ENCODE measurements at regions not wholly inside any gene's neighbourhood (a gene's known extent, or its start where the extent isn't known, plus 50 kb on each side); places are given as distances from the start of the nearest gene placed in this dataset.
"Not testable (repeated sequence)": the region's sequence is repeated elsewhere in the genome, so short reads cannot be mapped to it uniquely, and the experiment has no call there.

DNA sequence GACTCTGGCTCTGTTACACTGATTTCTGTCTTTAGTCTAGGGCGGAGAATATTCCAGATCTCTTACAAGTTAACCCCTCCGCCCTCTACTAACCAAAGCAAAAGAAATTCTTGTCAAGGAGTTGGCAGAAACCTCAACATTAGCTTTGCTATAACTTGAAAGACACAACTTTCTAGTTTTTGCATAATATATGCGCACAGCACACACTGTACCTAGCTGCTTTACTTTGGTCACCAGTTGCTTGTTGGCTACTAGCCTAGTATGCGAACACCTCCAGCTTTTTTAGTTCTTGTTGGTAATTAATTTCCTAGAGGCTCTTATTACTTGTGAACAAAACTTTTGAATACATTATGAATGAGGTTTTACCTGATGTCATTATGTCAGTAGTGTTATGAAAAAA is 348.8 kb upstream of the C2CD4B start:
- no peak for DNase-seq (ENCODE audit: low read depth, low spot score)
- no peaks in the 10 kb centered on the region for H3K36me3 ChIP-seq (ENCODE audit: control insufficient read depth, insufficient read depth, low read length)
- no peaks in the 10 kb centered on the region; the same call in 1 of the 2 replicates for H3K4me1 ChIP-seq (ENCODE audit: control insufficient read depth, insufficient read depth, low read length)
- H3K4me3 ChIP-seq (ENCODE audit: low read length), result no peak overlapping the region
- H3K27ac ChIP-seq (ENCODE audit: low read length), result no peak overlapping the region
- WGBS (ENCODE audit: insufficient coverage, insufficient read length), result no CpG with 5 or more reads among the region's 4 CpGs
- H3K27me3 ChIP-seq (ENCODE audit: control insufficient read depth, insufficient read depth, low read length), result no peaks in the 10 kb centered on the region
- no peaks in the 10 kb centered on the region for H3K9me3 ChIP-seq (ENCODE audit: control insufficient read depth, insufficient read depth, low read length)

GRCh38 chr15:62515696-62516395 is 350.8 kb upstream of the C2CD4B start:
- Histone ChIP-seq H3K4me3 (ENCODE audit: low read length) (no peak overlapping the region), H3K4me1 (ENCODE audit: control insufficient read depth, insufficient read depth, low read length) (peaks cover under 1% of the 10 kb centered on the region), H3K9me3 (ENCODE audit: control insufficient read depth, insufficient read depth, low read length) (no peaks in the 10 kb centered on the region), H3K27ac (ENCODE audit: low read length) (no peak overlapping the region), H3K36me3 (ENCODE audit: control insufficient read depth, insufficient read depth, low read length) (no peaks in the 10 kb centered on the region), H3K27me3 (ENCODE audit: control insufficient read depth, insufficient read depth, low read length) (no peaks in the 10 kb centered on the region)
- no CpG with 5 or more reads among the region's 7 CpGs for WGBS (ENCODE audit: insufficient coverage, insufficient read length)
- DNase-seq (ENCODE audit: low read depth, low spot score), result no peak

DNA sequence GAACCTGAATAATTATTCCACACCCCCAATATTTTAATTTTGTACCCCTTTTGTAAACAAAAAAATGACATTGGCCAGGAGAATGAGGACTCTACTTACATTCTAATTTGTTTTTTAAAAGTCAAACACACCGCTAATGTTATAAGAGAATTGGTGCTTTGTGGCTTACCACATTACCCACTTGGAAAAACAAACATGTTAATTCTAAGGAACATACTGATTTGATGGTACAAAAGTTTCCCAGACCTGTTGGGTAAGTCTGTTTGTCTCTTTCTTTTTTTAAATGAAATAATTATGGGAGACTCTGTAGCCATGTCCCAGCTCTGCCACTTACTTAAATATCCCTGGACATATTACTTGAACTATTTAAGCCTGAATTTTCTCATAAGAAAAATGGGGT is 352.5 kb upstream of the C2CD4B start:
- DNase-seq (ENCODE audit: low read depth, low spot score), result no peak
- H3K4me3 ChIP-seq (ENCODE audit: low read length), result no peak overlapping the region
- H3K36me3 ChIP-seq (ENCODE audit: control insufficient read depth, insufficient read depth, low read length), result no peaks in the 10 kb centered on the region
- WGBS (ENCODE audit: insufficient coverage, insufficient read length), result no CpG with 5 or more reads among the region's 1 CpG
- no peaks in the 10 kb centered on the region for H3K27me3 ChIP-seq (ENCODE audit: control insufficient read depth, insufficient read depth, low read length)
- H3K9me3 ChIP-seq (ENCODE audit: control insufficient read depth, insufficient read depth, low read length), result no peaks in the 10 kb centered on the region
- no peak overlapping the region for H3K27ac ChIP-seq (ENCODE audit: low read length)
- peaks cover 3% of the 10 kb centered on the region for H3K4me1 ChIP-seq (ENCODE audit: control insufficient read depth, insufficient read depth, low read length)

DNA sequence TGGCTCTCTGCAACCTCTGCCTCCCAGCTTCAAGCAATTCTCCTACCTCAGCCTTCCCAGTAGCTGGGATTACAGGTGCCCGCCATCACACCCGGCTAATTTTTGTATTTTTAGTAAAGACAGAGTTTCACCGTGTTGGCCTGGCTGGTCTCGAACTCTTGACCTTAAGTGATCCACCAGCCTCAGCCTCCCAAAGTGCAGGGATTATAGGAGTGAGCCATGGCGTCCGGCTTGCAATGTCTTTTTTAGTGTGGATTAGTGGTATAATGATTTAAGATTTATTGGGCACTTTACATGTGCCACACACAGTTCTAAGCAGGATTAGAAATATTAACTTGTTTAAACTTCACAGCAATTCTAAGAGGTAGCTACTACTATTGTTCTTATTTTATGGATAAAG is 353.6 kb upstream of the C2CD4B start:
- not testable (repeated sequence) for H3K27me3 ChIP-seq (ENCODE audit: control insufficient read depth, insufficient read depth, low read length); DNase-seq (ENCODE audit: low read depth, low spot score); H3K9me3 ChIP-seq (ENCODE audit: control insufficient read depth, insufficient read depth, low read length); H3K4me1 ChIP-seq (ENCODE audit: control insufficient read depth, insufficient read depth, low read length); H3K4me3 ChIP-seq (ENCODE audit: low read length); H3K27ac ChIP-seq (ENCODE audit: low read length); H3K36me3 ChIP-seq (ENCODE audit: control insufficient read depth, insufficient read depth, low read length)
- no CpG with 5 or more reads among the region's 6 CpGs for WGBS (ENCODE audit: insufficient coverage, insufficient read length)

- Histone ChIP-seq H3K4me3 (ENCODE audit: low read length) (no peak overlapping the region), H3K36me3 (ENCODE audit: control insufficient read depth, insufficient read depth, low read length) (no peaks in the 10 kb centered on the region), H3K27ac (ENCODE audit: low read length) (no peak overlapping the region), H3K4me1 (ENCODE audit: control insufficient read depth, insufficient read depth, low read length) (peaks cover 3% of the 10 kb centered on the region; the same call in 1 of the 2 replicates), H3K27me3 (ENCODE audit: control insufficient read depth, insufficient read depth, low read length) (no peaks in the 10 kb centered on the region), H3K9me3 (ENCODE audit: control insufficient read depth, insufficient read depth, low read length) (no peaks in the 10 kb centered on the region)
- no CpG with 5 or more reads among the region's 4 CpGs for WGBS (ENCODE audit: insufficient coverage, insufficient read length)
- no peak for DNase-seq (ENCODE audit: low read depth, low spot score)
These were observed 354.8 kb upstream of the C2CD4B start for GRCh38 chr15:62519900-62520299.

- Histone ChIP-seq H3K4me1 (ENCODE audit: control insufficient read depth, insufficient read depth, low read length) (peaks cover 3% of the 10 kb centered on the region; the same call in 1 of the 2 replicates), H3K9me3 (ENCODE audit: control insufficient read depth, insufficient read depth, low read length) (no peaks in the 10 kb centered on the region), H3K4me3 (ENCODE audit: low read length) (no peak overlapping the region), H3K36me3 (ENCODE audit: control insufficient read depth, insufficient read depth, low read length) (no peaks in the 10 kb centered on the region), H3K27ac (ENCODE audit: low read length) (no peak overlapping the region), H3K27me3 (ENCODE audit: control insufficient read depth, insufficient read depth, low read length) (no peaks in the 10 kb centered on the region)
- DNase-seq (ENCODE audit: low read depth, low spot score), result no peak
- no CpG with 5 or more reads among the region's 2 CpGs for WGBS (ENCODE audit: insufficient coverage, insufficient read length)
These were observed 355.8 kb upstream of the C2CD4B start for GRCh38 chr15:62520887-62521286.

DNA sequence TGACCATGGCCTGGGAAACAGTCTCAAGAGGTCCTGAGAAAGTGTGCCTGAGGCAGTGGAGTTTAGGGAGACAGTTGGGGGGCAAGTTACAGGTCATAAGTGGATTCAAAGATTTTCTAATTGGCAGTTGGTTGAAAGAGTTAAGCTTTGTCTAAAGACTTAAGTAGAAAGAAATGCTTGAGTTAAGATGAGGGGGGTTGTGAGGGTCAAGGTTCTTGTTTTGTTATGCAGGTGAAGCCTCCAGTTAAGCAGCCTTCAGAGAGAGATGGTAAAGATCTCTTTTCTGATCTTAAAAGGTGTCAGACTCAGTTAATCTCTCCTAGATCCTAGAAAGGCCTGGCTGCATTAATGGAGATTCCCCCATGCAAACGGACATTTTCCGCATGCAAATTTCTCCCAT is 356.3 kb upstream of the C2CD4B start:
- no peak for DNase-seq (ENCODE audit: low read depth, low spot score)
- Histone ChIP-seq H3K27ac (ENCODE audit: low read length) (no peak overlapping the region), H3K36me3 (ENCODE audit: control insufficient read depth, insufficient read depth, low read length) (no peaks in the 10 kb centered on the region), H3K4me1 (ENCODE audit: control insufficient read depth, insufficient read depth, low read length) (peaks cover 3% of the 10 kb centered on the region; the same call in 1 of the 2 replicates), H3K9me3 (ENCODE audit: control insufficient read depth, insufficient read depth, low read length) (no peaks in the 10 kb centered on the region), H3K4me3 (ENCODE audit: low read length) (no peak overlapping the region), H3K27me3 (ENCODE audit: control insufficient read depth, insufficient read depth, low read length) (no peaks in the 10 kb centered on the region)
- no CpG with 5 or more reads among the region's 2 CpGs for WGBS (ENCODE audit: insufficient coverage, insufficient read length)

GRCh38 chr15:62524848-62525247 is 359.8 kb upstream of the C2CD4B start:
- H3K4me3 ChIP-seq (ENCODE audit: low read length), result no peak overlapping the region
- DNase-seq (ENCODE audit: low read depth, low spot score), result no peak
- H3K36me3 ChIP-seq (ENCODE audit: control insufficient read depth, insufficient read depth, low read length), result no peaks in the 10 kb centered on the region
- H3K4me1 ChIP-seq (ENCODE audit: control insufficient read depth, insufficient read depth, low read length), result peaks cover 3% of the 10 kb centered on the region; the same call in 1 of the 2 replicates
- WGBS (ENCODE audit: insufficient coverage, insufficient read length), result no CpG with 5 or more reads among the region's 4 CpGs
- H3K27ac ChIP-seq (ENCODE audit: low read length), result no peak overlapping the region
- no peaks in the 10 kb centered on the region for H3K9me3 ChIP-seq (ENCODE audit: control insufficient read depth, insufficient read depth, low read length)
- no peaks in the 10 kb centered on the region for H3K27me3 ChIP-seq (ENCODE audit: control insufficient read depth, insufficient read depth, low read length)

- H3K27me3 ChIP-seq (ENCODE audit: control insufficient read depth, insufficient read depth, low read length), result no peaks in the 10 kb centered on the region
- H3K36me3 ChIP-seq (ENCODE audit: control insufficient read depth, insufficient read depth, low read length), result no peaks in the 10 kb centered on the region
- H3K4me3 ChIP-seq (ENCODE audit: low read length), result no peak overlapping the region
- no peaks in the 10 kb centered on the region for H3K9me3 ChIP-seq (ENCODE audit: control insufficient read depth, insufficient read depth, low read length)
- H3K4me1 ChIP-seq (ENCODE audit: control insufficient read depth, insufficient read depth, low read length), result no peaks in the 10 kb centered on the region
- H3K27ac ChIP-seq (ENCODE audit: low read length), result no peak overlapping the region
- DNase-seq (ENCODE audit: low read depth, low spot score), result no peak
- WGBS (ENCODE audit: insufficient coverage, insufficient read length), result no CpG with 5 or more reads among the region's 2 CpGs
These were observed 362.3 kb upstream of the C2CD4B start for GRCh38 chr15:62527387-62527786.

GRCh38 chr15:62528505-62528904 is 363.4 kb upstream of the C2CD4B start:
- Histone ChIP-seq H3K36me3 (ENCODE audit: control insufficient read depth, insufficient read depth, low read length) (no peaks in the 10 kb centered on the region), H3K9me3 (ENCODE audit: control insufficient read depth, insufficient read depth, low read length) (no peaks in the 10 kb centered on the region), H3K4me3 (ENCODE audit: low read length) (no peak overlapping the region), H3K27ac (ENCODE audit: low read length) (no peak overlapping the region), H3K27me3 (ENCODE audit: control insufficient read depth, insufficient read depth, low read length) (no peaks in the 10 kb centered on the region), H3K4me1 (ENCODE audit: control insufficient read depth, insufficient read depth, low read length) (no peaks in the 10 kb centered on the region)
- no CpG with 5 or more reads among the region's 4 CpGs for WGBS (ENCODE audit: insufficient coverage, insufficient read length)
- no peak for DNase-seq (ENCODE audit: low read depth, low spot score)

DNA sequence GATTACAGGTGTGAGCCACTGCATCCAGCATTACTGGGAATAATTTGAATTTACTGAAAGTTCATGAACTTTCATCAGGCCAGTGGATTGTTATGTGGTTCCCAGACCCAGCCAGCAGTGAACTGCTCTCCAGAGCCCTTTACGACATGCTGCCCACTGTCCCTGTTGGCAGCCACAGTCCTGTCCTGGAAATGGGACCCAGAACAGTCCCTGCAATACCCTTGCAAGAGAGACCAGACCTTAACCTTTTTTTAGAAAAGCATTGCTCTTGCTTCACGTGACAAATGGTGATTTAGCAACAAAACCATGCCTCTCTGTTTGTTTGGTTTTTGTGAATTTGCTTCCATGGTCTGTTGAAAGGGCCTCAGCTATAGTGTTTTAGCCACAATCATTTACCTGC is 367.3 kb upstream of the C2CD4B start:
- Histone ChIP-seq H3K4me3 (ENCODE audit: low read length) (no peak overlapping the region), H3K36me3 (ENCODE audit: control insufficient read depth, insufficient read depth, low read length) (no peaks in the 10 kb centered on the region), H3K27ac (ENCODE audit: low read length) (no peak overlapping the region), H3K27me3 (ENCODE audit: control insufficient read depth, insufficient read depth, low read length) (no peaks in the 10 kb centered on the region), H3K4me1 (ENCODE audit: control insufficient read depth, insufficient read depth, low read length) (no peaks in the 10 kb centered on the region), H3K9me3 (ENCODE audit: control insufficient read depth, insufficient read depth, low read length) (no peaks in the 10 kb centered on the region)
- no CpG with 5 or more reads among the region's 2 CpGs for WGBS (ENCODE audit: insufficient coverage, insufficient read length)
- DNase-seq (ENCODE audit: low read depth, low spot score), result no peak
